ENCODE measurements at regions not wholly inside any gene's neighbourhood (a gene's known extent, or its start where the extent isn't known, plus 50 kb on each side); places are given as distances from the start of the nearest gene placed in this dataset.

- no peak for FAIRE-seq
- no peak for TF ChIP-seq EZH2 (IDR thresholded peaks at IDR 0.05; ENCODE audit: low read length)
- TF ChIP-seq CTCF (optimal IDR thresholded peaks at IDR 0.05 in 1 of 3, IDR thresholded peaks at IDR 0.05 in 1 of 3, conservative IDR thresholded peaks at IDR 0.05 in 1 of 3; ENCODE audit: extremely low read depth in 1 of 3, insufficient read depth in 2 of 3, low read length in 3 of 3), result no peak
Observed at GRCh38 chr5:54883374-54884194, 101.8 kb downstream of the ESM1 start.

GRCh38 chr5:54882841-54883240, 102.6 kb downstream of the ESM1 start:
- Histone ChIP-seq H4K20me1 (ENCODE audit: control insufficient read depth, extremely low read depth, insufficient read depth, low read length) (no peaks in the 10 kb centered on the region), H3K27ac (ENCODE audit: control insufficient read depth, insufficient read depth, low read length) (peak overlapping the region; percentile 96), H3K4me1 (ENCODE audit: control insufficient read depth, extremely low read depth, insufficient read depth, low read length) (peaks cover 39% of the 10 kb centered on the region), H3K9ac (ENCODE audit: control insufficient read depth, extremely low read depth, insufficient read depth, low read length) (peak overlapping the region; percentile 60), H3K9me1 (ENCODE audit: control insufficient read depth, extremely low read depth, insufficient read depth, low read length) (no peaks in the 10 kb centered on the region), H3K79me2 (ENCODE audit: control insufficient read depth, insufficient read depth, low read length) (no peaks in the 10 kb centered on the region), H2AFZ (ENCODE audit: control insufficient read depth, low read length) (peak overlapping the region; percentile 21), H3K9me3 (ENCODE audit: control insufficient read depth, low read depth, low read length) (peaks cover 3% of the 10 kb centered on the region), H3K4me2 (ENCODE audit: control insufficient read depth, extremely low read depth, insufficient read depth, low read depth, low read length) (peak overlapping the region; percentile 47), H3K27me3 (ENCODE audit: control insufficient read depth, extremely low read depth, insufficient read depth, low read length) (peaks cover 8% of the 10 kb centered on the region), H3K4me3 (ENCODE audit: control insufficient read depth in 2 of 3, extremely low read depth in 1 of 3, insufficient read depth in 2 of 3, low read depth in 1 of 3, low read length in 3 of 3) (no peak overlapping the region), H3K36me3 (ENCODE audit: control insufficient read depth in 2 of 2, extremely low read depth in 1 of 2, insufficient read depth in 2 of 2, low read length in 2 of 2) (no peaks in the 10 kb centered on the region)
- TF ChIP-seq CTCF (optimal IDR thresholded peaks at IDR 0.05 in 1 of 3, IDR thresholded peaks at IDR 0.05 in 1 of 3, conservative IDR thresholded peaks at IDR 0.05 in 1 of 3; ENCODE audit: extremely low read depth in 1 of 3, insufficient read depth in 2 of 3, low read length in 3 of 3) (no peak), EZH2 (IDR thresholded peaks at IDR 0.05; ENCODE audit: low read length) (no peak)
- FAIRE-seq, result no peak
- no peak for DNase-seq (ENCODE audit: low read depth, low spot score)
- dilution Hi-C loops (cut with MboI; ENCODE audit: extremely low pct_ligation_motif_present, low sequenced_read_pairs), result no loop called here

More at GRCh38 chr5:54883374-54884194, 101.8 kb downstream of the ESM1 start:
- H3K9me1 ChIP-seq (ENCODE audit: control insufficient read depth, extremely low read depth, insufficient read depth, low read length), result no peaks in the 10 kb centered on the region
- no peaks in the 10 kb centered on the region for H3K36me3 ChIP-seq (ENCODE audit: control insufficient read depth in 2 of 2, extremely low read depth in 1 of 2, insufficient read depth in 2 of 2, low read length in 2 of 2)
- peak overlapping the region; percentile 47 for H3K4me2 ChIP-seq (ENCODE audit: control insufficient read depth, extremely low read depth, insufficient read depth, low read depth, low read length)
- dilution Hi-C loops (cut with MboI; ENCODE audit: extremely low pct_ligation_motif_present, low sequenced_read_pairs), result no loop called here
- peaks cover 8% of the 10 kb centered on the region for H3K27me3 ChIP-seq (ENCODE audit: control insufficient read depth, extremely low read depth, insufficient read depth, low read length)
- no peak for DNase-seq (ENCODE audit: low read depth, low spot score)
- no peaks in the 10 kb centered on the region for H4K20me1 ChIP-seq (ENCODE audit: control insufficient read depth, extremely low read depth, insufficient read depth, low read length)
- no peaks in the 10 kb centered on the region for H3K79me2 ChIP-seq (ENCODE audit: control insufficient read depth, insufficient read depth, low read length)
- H3K4me3 ChIP-seq (ENCODE audit: control insufficient read depth in 2 of 3, extremely low read depth in 1 of 3, insufficient read depth in 2 of 3, low read depth in 1 of 3, low read length in 3 of 3), result peak overlapping the region; percentile 30 to 55 (median 33)
- H3K9me3 ChIP-seq (ENCODE audit: control insufficient read depth, low read depth, low read length), result peaks cover 3% of the 10 kb centered on the region
- H2AFZ ChIP-seq (ENCODE audit: control insufficient read depth, low read length), result peak overlapping the region; percentile 66
- H3K9ac ChIP-seq (ENCODE audit: control insufficient read depth, extremely low read depth, insufficient read depth, low read length), result peak overlapping the region; percentile 60
- peak overlapping the region; percentile 96 for H3K27ac ChIP-seq (ENCODE audit: control insufficient read depth, insufficient read depth, low read length)
- H3K4me1 ChIP-seq (ENCODE audit: control insufficient read depth, extremely low read depth, insufficient read depth, low read length), result peaks cover 39% of the 10 kb centered on the region

Data from keratinocyte (primary cell).